Mesenteric fat pad (tissue), 1 donor: ENCODE measurements at regions not wholly inside any gene's neighbourhood (a gene's known extent, or its start where the extent isn't known, plus 50 kb on each side); places are given as distances from the start of the nearest gene placed in this dataset.

Experiments used
- DNase-seq: peaks from one replicate; pipeline ENCODE4 v3.0.0-alpha.2; 2020; ENCODE audit warnings: low spot score
- donor health status: DM: yes; HTN: yes; CAD: no.

- DNase-seq: no peak
Measured at GRCh38 chr4:125365731-125366130, 51.0 kb downstream of the FAT4 start.

DNA sequence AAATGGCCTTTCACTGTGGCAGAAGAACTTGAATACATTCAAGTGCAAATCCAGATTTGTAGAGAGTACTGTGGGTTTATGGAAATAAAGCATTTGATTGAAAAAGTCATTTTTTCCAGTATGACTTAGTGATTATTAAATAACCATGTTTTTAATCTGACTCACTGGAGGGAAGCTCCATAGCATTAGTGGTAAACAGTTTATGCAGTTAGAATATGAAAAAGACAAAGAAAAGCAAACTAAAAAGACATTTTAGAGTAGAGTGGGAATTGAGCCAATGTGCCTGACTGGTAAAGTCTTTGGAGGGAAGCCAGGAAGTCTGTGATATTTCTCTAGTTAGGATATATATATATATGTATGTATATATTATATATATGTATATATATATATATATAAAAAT, 53.4 kb downstream of the FAT4 start:
- DNase-seq: no peak

- no peak for DNase-seq
Measured at GRCh38 chr4:125368671-125369081, 53.9 kb downstream of the FAT4 start.

DNA sequence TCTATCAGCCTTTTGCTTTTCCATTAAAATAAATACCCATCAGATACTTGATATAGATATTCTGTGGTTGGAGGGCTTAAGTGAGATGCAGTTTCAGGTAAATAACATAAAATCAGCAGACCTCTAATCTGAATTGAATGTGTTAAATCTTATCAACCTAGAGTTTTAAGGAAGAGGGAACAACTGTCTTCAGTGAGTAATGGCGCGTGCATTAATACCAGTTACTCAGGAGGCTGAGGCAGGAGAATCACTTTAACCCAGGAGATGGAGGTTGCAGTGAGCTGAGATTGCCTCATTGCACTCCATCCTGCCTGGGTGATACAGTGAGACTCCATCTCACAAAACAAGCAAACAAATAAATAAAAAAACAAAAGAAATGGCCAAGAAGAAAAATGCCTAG, 54.3 kb downstream of the FAT4 start:
- DNase-seq: no peak

DNA sequence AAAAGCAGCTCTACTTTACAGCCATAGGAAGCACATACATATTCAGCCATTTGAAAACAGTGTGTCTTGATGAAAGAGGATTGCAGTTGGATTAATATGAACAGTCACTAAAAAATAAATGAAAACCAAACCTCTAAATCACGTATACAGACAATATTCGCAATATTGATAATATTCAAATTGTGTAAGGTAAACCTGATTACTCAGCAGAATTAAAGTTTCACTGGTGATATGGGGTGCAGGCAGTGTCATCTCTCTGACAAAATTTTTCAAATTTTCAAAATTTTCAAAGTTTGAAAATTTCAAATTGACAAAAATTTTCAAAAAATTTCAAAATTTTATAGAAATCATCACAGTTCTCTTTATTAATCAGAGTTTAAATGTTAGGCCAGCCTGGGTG, 55.7 kb downstream of the FAT4 start:
- DNase-seq: no peak

DNA sequence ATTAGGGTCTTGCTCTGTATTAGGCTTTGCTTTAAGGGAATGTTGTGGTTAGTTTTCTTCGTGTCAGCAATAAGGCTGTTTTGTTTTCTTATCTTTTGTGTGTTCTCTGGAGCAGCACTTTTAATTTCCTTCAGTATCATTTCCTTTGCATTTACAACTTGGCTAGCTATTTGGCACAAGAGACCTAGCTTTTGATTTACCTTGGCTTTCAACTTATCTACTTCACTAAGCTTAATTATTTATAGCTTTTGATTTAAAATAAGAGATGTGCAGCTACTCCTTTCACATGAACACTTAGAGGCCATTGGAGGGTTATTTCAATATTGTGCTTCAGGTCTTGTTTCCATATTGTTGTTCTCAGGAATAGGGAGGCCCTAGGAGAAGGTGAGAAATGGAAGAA, 68.2 kb downstream of the FAT4 start:
- DNase-seq: no peak

DNA sequence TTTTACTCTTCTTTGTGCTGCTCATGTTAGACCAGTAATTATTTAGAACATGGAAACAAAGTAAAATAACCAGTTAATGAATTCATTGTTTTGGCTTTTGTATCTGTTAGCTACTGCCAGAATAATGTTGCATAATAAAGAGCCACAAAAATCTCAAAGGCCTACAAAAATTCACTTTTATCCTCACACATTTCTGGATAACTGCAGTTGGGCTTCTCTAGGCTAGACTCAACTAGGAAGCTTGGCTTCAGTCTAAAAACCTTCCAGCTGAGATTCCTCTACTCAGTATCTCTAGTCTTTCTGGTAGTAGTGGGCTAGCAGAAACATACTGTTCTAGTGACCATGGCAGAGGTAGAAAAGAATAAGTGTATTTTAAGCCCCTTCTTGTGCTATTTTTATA, 73.0 kb downstream of the FAT4 start:
- no peak for DNase-seq

DNA sequence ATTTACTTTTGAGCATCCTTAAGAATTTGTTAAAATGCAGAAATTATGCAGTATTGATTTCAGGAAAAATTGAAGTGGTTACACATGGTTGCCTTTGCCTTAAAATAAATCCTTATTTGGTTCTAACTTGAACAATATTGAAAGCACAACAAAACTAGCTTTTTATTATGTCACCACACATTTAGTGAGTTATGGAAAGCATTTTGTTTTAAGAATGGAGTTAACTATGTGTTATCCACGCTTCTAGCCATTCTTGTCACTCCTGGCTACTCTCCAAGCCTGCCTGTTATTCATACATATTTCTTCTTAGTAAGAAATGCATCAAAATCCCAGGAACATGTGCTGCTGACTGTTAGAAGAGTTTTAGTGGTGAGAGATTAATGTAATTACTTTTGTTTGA, 73.9 kb downstream of the FAT4 start:
- no peak for DNase-seq

- DNase-seq: no peak
Measured at GRCh38 chr4:125389713-125390112, 75.0 kb downstream of the FAT4 start.

GRCh38 chr4:125390126-125390525, 75.4 kb downstream of the FAT4 start:
- DNase-seq: no peak

GRCh38 chr4:125390727-125391126, 76.0 kb downstream of the FAT4 start:
- no peak for DNase-seq

- no peak for DNase-seq
Measured at GRCh38 chr4:125392694-125393093, 77.9 kb downstream of the FAT4 start.

DNA sequence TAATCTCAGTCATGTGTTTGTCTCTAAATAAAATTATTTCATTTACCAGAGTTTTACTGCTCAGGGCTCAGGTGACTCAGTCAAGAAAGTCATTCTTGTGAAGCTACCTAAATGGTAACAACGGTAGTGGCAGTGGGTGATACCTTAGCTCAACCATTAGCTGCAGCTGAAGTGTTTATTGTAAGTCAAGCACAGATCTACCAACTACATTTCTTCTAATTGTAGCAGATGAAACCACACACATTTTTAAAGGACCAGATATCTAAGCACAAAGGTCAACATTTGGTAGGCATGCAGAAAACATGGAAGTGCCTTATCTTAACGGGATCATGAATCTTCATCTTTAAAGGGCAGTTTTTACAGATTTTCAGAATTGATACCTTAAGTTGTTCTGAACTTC, 79.1 kb downstream of the FAT4 start:
- DNase-seq: no peak

GRCh38 chr4:125397226-125397625, 82.5 kb downstream of the FAT4 start:
- no peak for DNase-seq

DNA sequence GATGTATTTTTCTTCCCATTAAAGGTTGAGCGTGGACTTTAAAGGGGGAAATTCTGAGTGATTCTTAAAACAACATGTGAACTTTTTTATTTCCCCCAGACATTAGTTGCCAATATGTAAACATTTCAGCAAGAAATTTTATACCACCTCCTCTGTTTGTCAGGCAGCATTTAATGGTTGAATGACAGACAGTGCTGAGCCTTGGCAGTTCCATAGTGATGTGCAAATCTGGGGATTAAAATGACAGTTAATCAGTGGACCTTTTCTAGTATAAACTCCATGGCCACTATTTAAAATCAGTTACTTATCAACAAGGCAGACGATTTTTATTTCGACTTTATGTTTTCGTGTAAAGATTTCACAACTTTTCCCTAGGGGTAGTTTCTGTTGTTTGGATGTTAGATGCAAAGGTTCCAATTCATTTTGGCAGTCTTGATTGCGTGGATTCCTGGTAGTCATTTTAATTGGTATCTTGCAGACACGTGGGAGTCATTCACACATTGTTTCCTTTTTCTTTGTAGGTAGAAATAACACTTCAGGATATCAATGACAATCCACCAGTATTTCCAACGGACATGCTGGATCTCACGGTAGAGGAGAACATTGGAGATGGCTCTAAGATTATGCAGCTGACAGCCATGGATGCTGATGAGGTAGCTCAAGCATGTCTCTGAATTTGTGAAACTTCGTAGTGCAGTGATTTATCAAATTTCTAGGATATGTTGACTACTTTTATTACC, 83.7 kb downstream of the FAT4 start:
- no peak for DNase-seq

DNA sequence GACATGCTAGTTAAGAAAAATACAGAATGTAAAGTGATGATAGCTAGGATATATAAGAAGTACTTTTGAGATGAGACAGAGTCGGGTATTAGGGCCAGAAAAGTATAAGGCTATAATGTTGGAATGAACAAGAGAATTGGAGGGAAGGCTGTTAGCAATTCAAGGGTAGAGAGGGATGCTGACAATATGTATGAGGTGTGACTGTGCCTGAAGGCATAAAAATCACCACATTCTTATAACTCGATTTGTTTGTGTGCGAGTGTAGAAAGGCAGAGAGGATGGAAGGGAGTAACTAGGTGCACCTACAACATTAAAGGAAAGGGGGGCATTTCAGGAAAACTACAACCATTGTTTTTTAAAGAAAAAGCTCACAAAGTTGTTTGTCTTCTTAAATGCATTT, 86.0 kb downstream of the FAT4 start:
- no peak for DNase-seq

DNA sequence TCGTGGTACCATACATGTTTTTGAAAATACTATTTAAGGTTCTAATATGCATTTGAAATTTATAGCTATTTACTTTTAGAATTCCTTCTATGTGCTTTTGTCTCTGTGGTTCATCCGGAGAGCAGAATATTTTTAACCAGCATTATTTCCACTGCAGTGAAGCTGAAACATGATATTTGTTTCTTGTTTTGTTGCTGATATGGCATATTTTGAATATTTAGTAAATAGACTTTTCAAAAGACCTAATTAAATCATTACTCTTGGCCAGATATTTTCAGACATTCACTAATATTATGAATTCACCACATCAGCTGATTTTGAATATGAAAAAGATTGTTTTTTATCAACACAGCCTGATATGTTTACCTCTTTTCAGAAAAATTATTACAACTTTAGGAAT, 87.0 kb downstream of the FAT4 start:
- DNase-seq: no peak

- no peak for DNase-seq
Measured at GRCh38 chr4:125420526-125420925, 105.8 kb downstream of the FAT4 start.

- no peak for DNase-seq
Measured at GRCh38 chr4:125421547-125421946, 106.8 kb downstream of the FAT4 start.

GRCh38 chr4:125423124-125423523, 108.4 kb downstream of the FAT4 start:
- no peak for DNase-seq

DNA sequence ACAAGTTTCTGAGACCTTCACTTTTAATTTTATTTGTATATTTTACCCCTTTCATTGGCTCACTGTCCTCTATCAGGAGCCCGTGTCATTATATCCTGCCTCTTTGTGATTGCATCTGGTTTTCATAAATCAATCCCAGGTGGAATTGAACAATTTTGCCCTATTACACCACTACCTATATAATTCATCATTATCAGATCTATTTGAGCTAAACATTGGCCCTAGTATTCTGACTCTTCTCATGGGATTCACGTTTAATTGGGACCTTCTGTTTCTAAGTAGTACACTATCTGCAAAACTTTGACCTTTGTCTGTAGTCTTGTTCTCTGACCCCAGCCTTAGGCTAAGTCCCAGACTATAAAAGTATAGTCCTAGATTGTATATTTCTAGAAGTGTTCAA, 114.1 kb downstream of the FAT4 start:
- DNase-seq: no peak

- DNase-seq: no peak
Measured at GRCh38 chr4:125430086-125430485, 115.3 kb downstream of the FAT4 start.

DNA sequence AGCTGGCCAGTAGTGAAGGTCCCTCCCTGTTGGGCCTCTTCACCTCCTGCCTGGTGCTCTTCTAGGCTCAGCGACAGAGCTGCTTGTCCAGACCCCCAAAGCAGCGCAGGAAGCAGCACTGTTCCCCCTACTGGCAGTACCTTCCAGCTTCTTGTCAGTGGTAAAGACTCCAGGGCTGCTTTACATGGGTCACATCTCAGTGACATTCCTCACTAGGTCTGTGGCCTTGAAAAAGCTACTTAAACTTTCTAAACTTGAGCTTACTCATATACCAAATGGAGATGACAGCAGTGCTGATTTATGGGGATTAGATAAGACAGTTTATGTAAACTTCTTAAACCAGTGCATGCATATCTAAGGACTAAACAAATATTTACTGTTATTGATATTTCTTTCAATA, 117.3 kb downstream of the FAT4 start:
- DNase-seq: no peak

DNA sequence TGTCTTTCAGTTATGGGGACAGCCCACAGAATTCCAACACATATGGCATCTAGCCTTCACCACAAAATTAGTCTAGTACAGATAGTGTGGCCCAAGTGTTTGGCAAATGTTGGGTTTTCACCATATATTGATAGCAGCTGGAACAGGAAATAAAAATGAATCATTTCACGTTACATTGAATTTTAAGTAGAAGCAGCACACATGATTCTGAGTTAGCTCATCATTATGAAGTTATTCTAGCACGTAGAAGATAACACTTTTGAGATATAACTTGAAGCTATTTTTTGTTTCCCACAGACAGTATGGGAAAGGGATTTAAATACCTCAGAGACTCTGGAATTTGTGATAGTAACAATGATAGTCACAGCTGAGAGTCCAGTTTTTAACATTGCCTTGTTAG, 118.7 kb downstream of the FAT4 start:
- DNase-seq: no peak
